Upper lobe of right lung (tissue), 1 donor: ENCODE measurements at regions not wholly inside any gene's neighbourhood (a gene's known extent, or its start where the extent isn't known, plus 50 kb on each side); places are given as distances from the start of the nearest gene placed in this dataset.
A peak's percentile ranks its signal among the peaks of the same experiment; 100 is the strongest.

Experiments
- ATAC-seq: fragments of 200-7000 bp; cut with Tn5 transposase; one replicate; pipeline ENCODE4 v1.9.1; 2020; ENCODE audit warnings: mild to moderate bottlenecking, moderate library complexity
- DNase-seq: peaks from one replicate; pipeline ENCODE4 v3.0.0-alpha.2; 2020
- H3K27ac ChIP-seq: fragments of 200-600 bp; one replicate; pipeline ENCODE4 v1.8.0; 2022
- H3K27me3 ChIP-seq: fragments of 200-600 bp; one replicate; pipeline ENCODE4 v1.8.0; 2022; ENCODE audit warnings: mild to moderate bottlenecking
- H3K36me3 ChIP-seq: fragments of 200-600 bp; one replicate; pipeline ENCODE4 v1.8.0; 2022
- H3K4me1 ChIP-seq: fragments of 200-600 bp; one replicate; pipeline ENCODE4 v1.8.0; 2022
- H3K4me3 ChIP-seq: fragments of 200-600 bp; one replicate; pipeline ENCODE4 v1.8.0; 2022; ENCODE audit warnings: mild to moderate bottlenecking
- H3K9me3 ChIP-seq: fragments of 200-600 bp; one replicate; pipeline ENCODE4 v1.8.0; 2022
- intact Hi-C: fragments of 100-400 bp; cut with DNase I; formaldehyde crosslinking; loops from one replicate; pipeline ENCODE4 v1.11.0; 2022
- TF ChIP-seq, protein P1 (sequence below): fragments of 200-600 bp; IDR thresholded peaks from one replicate; pipeline ENCODE4 v1.8.0; 2022; ENCODE audit warnings: antibody characterized with exemption
- donor health status: DM: no; HTN: yes; CAD: no; lungs with severe emphysema.

DNA sequence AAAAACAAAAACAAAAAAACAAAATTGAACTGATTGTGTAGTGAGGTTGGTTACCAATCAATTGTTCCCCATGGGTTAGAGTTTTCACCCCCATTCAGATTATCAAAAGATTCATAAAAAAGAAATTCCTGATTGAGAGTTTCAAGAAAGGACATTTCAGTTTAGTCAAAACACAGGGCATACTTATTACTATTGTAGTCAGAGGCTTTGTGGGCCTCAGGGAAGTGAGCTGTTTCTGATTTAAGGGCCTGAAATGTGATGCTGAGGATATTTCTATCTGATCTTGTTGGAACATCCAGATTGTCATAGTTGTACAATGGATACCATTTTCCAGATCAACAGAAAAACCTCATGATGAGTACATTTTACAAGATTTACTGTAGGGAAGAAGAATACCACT, 368.1 kb upstream of the NETO1 start:
- H3K9me3 ChIP-seq: no peaks in the 10 kb centered on the region
- TF ChIP-seq, protein P1, sequence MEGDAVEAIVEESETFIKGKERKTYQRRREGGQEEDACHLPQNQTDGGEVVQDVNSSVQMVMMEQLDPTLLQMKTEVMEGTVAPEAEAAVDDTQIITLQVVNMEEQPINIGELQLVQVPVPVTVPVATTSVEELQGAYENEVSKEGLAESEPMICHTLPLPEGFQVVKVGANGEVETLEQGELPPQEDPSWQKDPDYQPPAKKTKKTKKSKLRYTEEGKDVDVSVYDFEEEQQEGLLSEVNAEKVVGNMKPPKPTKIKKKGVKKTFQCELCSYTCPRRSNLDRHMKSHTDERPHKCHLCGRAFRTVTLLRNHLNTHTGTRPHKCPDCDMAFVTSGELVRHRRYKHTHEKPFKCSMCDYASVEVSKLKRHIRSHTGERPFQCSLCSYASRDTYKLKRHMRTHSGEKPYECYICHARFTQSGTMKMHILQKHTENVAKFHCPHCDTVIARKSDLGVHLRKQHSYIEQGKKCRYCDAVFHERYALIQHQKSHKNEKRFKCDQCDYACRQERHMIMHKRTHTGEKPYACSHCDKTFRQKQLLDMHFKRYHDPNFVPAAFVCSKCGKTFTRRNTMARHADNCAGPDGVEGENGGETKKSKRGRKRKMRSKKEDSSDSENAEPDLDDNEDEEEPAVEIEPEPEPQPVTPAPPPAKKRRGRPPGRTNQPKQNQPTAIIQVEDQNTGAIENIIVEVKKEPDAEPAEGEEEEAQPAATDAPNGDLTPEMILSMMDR: no peak
- H3K4me3 ChIP-seq: no peak overlapping the region
- ATAC-seq (no peak), DNase-seq (no peak)
- peak overlapping the region; percentile 12 for H3K27ac ChIP-seq
- H3K27me3 ChIP-seq: no peaks in the 10 kb centered on the region
- intact Hi-C loops: no loop called here
- H3K36me3 ChIP-seq: no peaks in the 10 kb centered on the region
- no peaks in the 10 kb centered on the region for H3K4me1 ChIP-seq

DNA sequence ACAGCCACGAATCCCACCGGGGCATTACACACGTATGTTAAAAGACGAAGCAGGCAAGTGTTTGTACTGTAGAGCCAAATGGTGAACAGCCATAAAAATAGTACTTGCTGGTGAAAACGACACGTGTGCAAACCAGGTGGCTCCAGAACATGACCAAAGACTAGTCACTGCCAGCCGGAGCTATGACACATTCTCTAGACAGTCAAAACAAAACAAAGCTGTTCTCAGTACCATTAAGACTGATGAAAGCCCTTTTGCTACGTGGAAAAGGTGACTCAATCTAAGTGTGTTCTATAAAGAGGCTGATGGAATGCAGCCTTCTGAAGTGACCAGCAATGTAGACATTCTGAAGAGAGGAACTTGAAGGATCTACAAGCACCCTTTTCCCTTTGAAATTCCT, 367.7 kb upstream of the NETO1 start:
- TF ChIP-seq, protein P1: no peak
- Histone ChIP-seq H3K4me1 (no peaks in the 10 kb centered on the region), H3K36me3 (no peaks in the 10 kb centered on the region), H3K9me3 (no peaks in the 10 kb centered on the region), H3K27ac (no peak overlapping the region), H3K27me3 (no peaks in the 10 kb centered on the region), H3K4me3 (no peak overlapping the region)
- intact Hi-C loops: no loop called here
- DNase-seq (no peak), ATAC-seq (peak; percentile 95)

DNA sequence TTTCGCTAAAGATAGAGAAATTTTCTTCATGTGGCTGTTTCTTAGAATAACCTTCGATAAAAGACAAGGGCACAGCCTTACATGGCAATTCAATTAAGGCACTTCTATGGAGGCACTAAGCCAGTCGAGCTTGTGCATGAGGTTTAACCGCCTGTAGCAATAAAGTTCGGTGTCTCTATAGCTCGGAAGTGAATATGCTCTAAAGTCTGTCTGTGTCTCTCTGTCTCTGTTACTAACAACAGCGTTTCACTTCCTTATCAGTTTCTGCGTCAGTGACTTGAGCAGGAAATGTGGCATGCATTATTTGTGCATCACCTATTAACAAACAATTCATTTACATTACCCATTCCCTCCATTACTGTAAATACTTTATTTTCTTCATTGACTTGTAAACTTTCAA, 365.1 kb upstream of the NETO1 start:
- no peaks in the 10 kb centered on the region for H3K9me3 ChIP-seq
- TF ChIP-seq, protein P1: no peak
- no peaks in the 10 kb centered on the region for H3K27me3 ChIP-seq
- ATAC-seq (no peak), DNase-seq (no peak)
- no peak overlapping the region for H3K4me3 ChIP-seq
- intact Hi-C loops: no loop called here
- no peak overlapping the region for H3K27ac ChIP-seq
- H3K4me1 ChIP-seq: no peaks in the 10 kb centered on the region
- no peaks in the 10 kb centered on the region for H3K36me3 ChIP-seq

DNA sequence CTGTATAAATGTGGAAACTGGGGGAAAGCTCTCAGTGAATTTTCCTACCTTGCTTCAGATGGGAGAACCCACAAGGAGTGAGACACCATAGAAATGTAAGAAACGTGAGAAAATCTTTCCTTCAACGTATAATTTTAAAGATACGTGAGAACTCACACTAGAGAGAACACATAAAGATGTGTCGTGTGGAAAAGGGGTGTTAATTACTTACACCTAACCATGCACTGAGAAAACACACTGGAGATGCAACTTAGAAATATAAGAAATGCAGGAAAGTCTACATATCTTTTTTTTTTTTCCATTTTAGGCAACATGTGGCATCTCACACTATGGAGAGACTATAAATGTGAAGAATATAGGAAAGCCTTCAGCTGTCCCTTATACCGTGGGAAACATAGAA, 352.9 kb upstream of the NETO1 start:
- intact Hi-C loops: no loop called here
- no peak for DNase-seq
- ATAC-seq: no peak
- TF ChIP-seq, protein P1: no peak
- H3K27ac ChIP-seq: no peak overlapping the region
- no peaks in the 10 kb centered on the region for H3K27me3 ChIP-seq
- no peaks in the 10 kb centered on the region for H3K36me3 ChIP-seq
- peaks cover 6% of the 10 kb centered on the region for H3K9me3 ChIP-seq
- H3K4me3 ChIP-seq: no peak overlapping the region
- H3K4me1 ChIP-seq: no peaks in the 10 kb centered on the region

DNA sequence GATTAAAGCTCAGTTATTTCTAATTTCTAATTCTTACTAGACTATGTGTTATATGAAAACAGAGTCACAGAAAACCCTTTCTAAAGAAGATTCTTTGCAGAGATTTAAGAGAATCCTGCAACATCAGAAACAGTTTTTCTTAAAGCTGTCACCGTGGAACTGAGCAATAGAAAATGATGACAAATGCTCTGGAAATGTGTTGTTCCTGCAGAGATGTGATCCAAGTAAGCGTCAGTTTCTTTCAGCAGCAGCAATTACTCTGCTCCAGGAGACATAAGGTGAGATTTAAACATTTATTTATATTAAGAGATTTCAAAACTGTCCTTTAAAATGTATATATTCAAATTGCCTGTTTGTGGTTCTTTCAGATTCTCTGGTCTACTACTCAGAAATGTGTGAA, 350.5 kb upstream of the NETO1 start:
- H3K9me3 ChIP-seq: peaks cover 6% of the 10 kb centered on the region

DNA sequence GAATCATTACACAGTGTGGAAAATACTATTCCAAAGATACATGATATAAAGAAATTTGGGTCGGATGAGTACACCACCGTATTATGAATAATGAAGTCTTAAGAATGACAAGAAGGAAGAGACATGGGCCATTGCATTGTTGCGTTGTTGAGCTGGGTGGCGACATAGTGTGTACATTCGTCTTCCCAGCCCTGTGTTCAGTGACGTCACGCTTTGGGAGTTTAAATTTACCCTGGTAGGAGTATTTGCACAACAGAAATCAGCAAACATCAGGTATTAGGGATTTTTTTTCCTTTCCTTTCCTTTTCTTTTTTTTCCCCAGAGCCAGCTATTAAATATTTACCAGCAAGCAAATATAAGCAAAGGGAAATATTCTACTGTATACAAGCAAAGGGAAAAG, 347.2 kb upstream of the NETO1 start:
- Histone ChIP-seq H3K27me3 (no peaks in the 10 kb centered on the region), H3K4me1 (no peaks in the 10 kb centered on the region), H3K9me3 (peaks cover 6% of the 10 kb centered on the region), H3K4me3 (no peak overlapping the region), H3K36me3 (no peaks in the 10 kb centered on the region), H3K27ac (no peak overlapping the region)
- ATAC-seq (no peak), DNase-seq (no peak)
- intact Hi-C loops: no loop called here
- TF ChIP-seq, protein P1: no peak

More for the DNA sequence above, 350.5 kb upstream of the NETO1 start:
- Histone ChIP-seq H3K4me3 (no peak overlapping the region), H3K27me3 (no peaks in the 10 kb centered on the region), H3K27ac (no peak overlapping the region), H3K4me1 (no peaks in the 10 kb centered on the region), H3K36me3 (no peaks in the 10 kb centered on the region)
- TF ChIP-seq, protein P1: no peak
- intact Hi-C loops: no loop called here
- no peak for DNase-seq
- ATAC-seq: no peak
